ENCODE measurements at regions not wholly inside any gene's neighbourhood (a gene's known extent, or its start where the extent isn't known, plus 50 kb on each side); places are given as distances from the start of the nearest gene placed in this dataset.
"Not testable (repeated sequence)": the region's sequence is repeated elsewhere in the genome, so short reads cannot be mapped to it uniquely, and the experiment has no call there.

DNA sequence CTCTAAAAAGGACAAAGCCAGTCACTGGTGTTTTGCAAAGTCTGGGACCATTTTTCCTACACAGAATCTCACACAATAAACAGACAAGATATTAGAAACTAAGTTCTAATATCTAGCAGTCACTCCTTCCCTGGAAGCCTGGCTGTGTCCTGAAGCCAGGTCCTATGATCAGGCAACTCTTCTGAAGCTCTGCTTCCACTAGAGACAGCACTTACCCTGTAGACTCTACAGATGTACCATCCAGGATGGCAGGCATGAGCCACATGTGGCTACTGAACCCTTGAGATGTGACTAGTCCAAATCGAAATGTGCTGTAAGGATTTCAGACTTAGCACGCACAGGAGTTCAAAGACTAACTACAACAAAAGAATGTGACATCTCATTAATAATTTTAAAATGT, 110.3 kb upstream of the NBPF9 start:
- not testable (repeated sequence) for TF ChIP-seq MTA3 (IDR thresholded peaks at IDR 0.05; ENCODE audit: borderline replicate concordance); ZNF707 (CRISPR knock-in tag; conservative IDR thresholded peaks at IDR 0.05); ATF2 (CRISPR knock-in tag; IDR thresholded peaks at IDR 0.05); SRF (CRISPR knock-in tag; IDR thresholded peaks at IDR 0.05); ZNF766 (CRISPR knock-in tag; conservative IDR thresholded peaks at IDR 0.05); RBM17 (IDR thresholded peaks at IDR 0.05; ENCODE audit: borderline replicate concordance, low read depth, low read length); ZFX (CRISPR knock-in tag; IDR thresholded peaks at IDR 0.05); ZBTB1 (CRISPR knock-in tag; IDR thresholded peaks at IDR 0.05; ENCODE audit: borderline replicate concordance, low read depth)

All from K562 (cell line).